Body of pancreas (tissue), 4 donors: ENCODE measurements at regions not wholly inside any gene's neighbourhood (a gene's known extent, or its start where the extent isn't known, plus 50 kb on each side); places are given as distances from the start of the nearest gene placed in this dataset.

ENCODE experiments used
- ATAC-seq: fragments of 150-250 bp; one replicate; pipeline ENCODE4 v1.9.1; 2016
- DNase-seq, 4 donors: peaks; one replicate each; pipeline ENCODE4 v3.0.0-alpha.2; 2019
- H3K27ac ChIP-seq, 4 donors: fragments of 200-600 bp; sonication (generic); 1 replicate in 3 of 4; 2 replicates in 1 of 4; pipeline versions ENCODE4 v1.5.1 to v1.6.1; 2016 to 2019; ENCODE audit warnings: mild to moderate bottlenecking in 1 of 4, mixed read lengths in 1 of 4, moderate library complexity in 1 of 4
- H3K27me3 ChIP-seq, 2 donors: fragments of 200-600 bp; sonication (generic); one replicate each; pipeline ENCODE4 v1.6.0; 2016; ENCODE audit warnings: mild to moderate bottlenecking in 1 of 2
- H3K36me3 ChIP-seq, 2 donors: fragments of 200-600 bp; sonication (generic); replicated peaks in 1 of 2; 2 replicates each; pipeline ENCODE4 v1.5.1; 2016; ENCODE audit warnings: low read depth in 2 of 2; ENCODE audit not compliant: insufficient read depth in 1 of 2
- H3K4me1 ChIP-seq: fragments of 200-600 bp; sonication (generic); one replicate; pipeline ENCODE4 v1.6.0; 2016
- H3K4me3 ChIP-seq, 2 donors: fragments of 200-600 bp; sonication (generic); 1 replicate in 1 of 2; 2 replicates in 1 of 2; pipeline ENCODE4 v1.5.1; 2016 to 2019
- H3K9me3 ChIP-seq, 3 donors: fragments of 200-600 bp; sonication (generic); 1 replicate in 2 of 3; 2 replicates in 1 of 3; pipeline ENCODE4 v1.5.1; 2016
- POLR2A ChIP-seq, 3 donors: fragments of 450-650 bp; IDR thresholded peaks; one replicate each; pipeline ENCODE4 v1.6.1; 2016; ENCODE audit warnings: antibody characterized with exemption in 3 of 3, mild to moderate bottlenecking in 2 of 3
- WGBS, 2 donors: methylation state at CpG; one replicate each; pipeline ENCODE4 v1.1.5; 2017; 5-methylcytosine and 5-hydroxymethylcytosine counted together
- intact Hi-C: fragments of 100-400 bp; cut with DNase I; formaldehyde crosslinking; loops from one replicate; pipeline ENCODE4 v1.15.1; 2023
- TF ChIP-seq, protein P1 (sequence below), 7 experiments: fragments of 450-650 bp in 4 of 7; fragments of 200-600 bp in 3 of 7; sonication (generic) in 3 of 7; IDR thresholded peaks; one replicate each; pipeline ENCODE4 v1.5.1; 2016 to 2019; ENCODE audit warnings: antibody characterized with exemption in 7 of 7

GRCh38 chr5:124134941-124135340 lies 611.5 kb downstream of the ZNF608 start:
- H3K9me3 ChIP-seq: no peaks in the 10 kb centered on the region
- TF ChIP-seq, protein P1, sequence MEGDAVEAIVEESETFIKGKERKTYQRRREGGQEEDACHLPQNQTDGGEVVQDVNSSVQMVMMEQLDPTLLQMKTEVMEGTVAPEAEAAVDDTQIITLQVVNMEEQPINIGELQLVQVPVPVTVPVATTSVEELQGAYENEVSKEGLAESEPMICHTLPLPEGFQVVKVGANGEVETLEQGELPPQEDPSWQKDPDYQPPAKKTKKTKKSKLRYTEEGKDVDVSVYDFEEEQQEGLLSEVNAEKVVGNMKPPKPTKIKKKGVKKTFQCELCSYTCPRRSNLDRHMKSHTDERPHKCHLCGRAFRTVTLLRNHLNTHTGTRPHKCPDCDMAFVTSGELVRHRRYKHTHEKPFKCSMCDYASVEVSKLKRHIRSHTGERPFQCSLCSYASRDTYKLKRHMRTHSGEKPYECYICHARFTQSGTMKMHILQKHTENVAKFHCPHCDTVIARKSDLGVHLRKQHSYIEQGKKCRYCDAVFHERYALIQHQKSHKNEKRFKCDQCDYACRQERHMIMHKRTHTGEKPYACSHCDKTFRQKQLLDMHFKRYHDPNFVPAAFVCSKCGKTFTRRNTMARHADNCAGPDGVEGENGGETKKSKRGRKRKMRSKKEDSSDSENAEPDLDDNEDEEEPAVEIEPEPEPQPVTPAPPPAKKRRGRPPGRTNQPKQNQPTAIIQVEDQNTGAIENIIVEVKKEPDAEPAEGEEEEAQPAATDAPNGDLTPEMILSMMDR (IDR thresholded peaks at IDR 0.05): no peak
- TF ChIP-seq POLR2A (IDR thresholded peaks at IDR 0.05): no peak
- H3K27me3 ChIP-seq: no peaks in the 10 kb centered on the region
- intact Hi-C loops: no loop called here
- H3K36me3 ChIP-seq: no peaks in the 10 kb centered on the region
- H3K4me1 ChIP-seq: no peaks in the 10 kb centered on the region
- WGBS, 2 donors: 10 to 20% methylated on average over 2 of the region's 2 CpGs
- H3K4me3 ChIP-seq: no peak overlapping the region
- ATAC-seq: no peak
- H3K27ac ChIP-seq: no peak overlapping the region
- DNase-seq: no peak

DNA sequence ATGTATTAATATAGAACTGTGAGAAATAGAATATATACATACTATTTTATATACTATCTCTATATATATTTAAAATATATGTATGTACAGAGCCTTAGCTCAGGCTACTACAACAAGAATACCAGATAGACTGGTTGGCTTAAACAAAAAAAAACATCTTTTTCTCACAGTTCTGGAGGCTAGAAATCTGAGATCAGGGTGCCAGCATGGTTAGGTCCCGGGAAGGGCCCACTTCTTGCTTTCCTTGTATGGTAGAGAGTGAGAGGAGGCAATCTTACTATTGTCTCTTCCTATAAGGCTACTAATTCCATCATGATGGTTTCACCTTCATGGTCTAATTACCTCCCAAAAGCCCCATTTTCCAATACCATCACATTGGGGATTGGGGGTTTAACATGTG lies 613.0 kb downstream of the ZNF608 start:
- ATAC-seq (no peak), DNase-seq (no peak)
- TF ChIP-seq, protein P1 (IDR thresholded peaks at IDR 0.05): no peak
- no peak for TF ChIP-seq POLR2A (IDR thresholded peaks at IDR 0.05)
- no peaks in the 10 kb centered on the region for H3K27me3 ChIP-seq
- H3K4me3 ChIP-seq: no peak overlapping the region
- no peak overlapping the region for H3K27ac ChIP-seq
- WGBS, 2 donors: 90 to 96% methylated on average over 1 of the region's 1 CpG
- no peaks in the 10 kb centered on the region for H3K36me3 ChIP-seq
- H3K9me3 ChIP-seq: no peaks in the 10 kb centered on the region
- H3K4me1 ChIP-seq: no peaks in the 10 kb centered on the region
- intact Hi-C loops: no loop called here

DNA sequence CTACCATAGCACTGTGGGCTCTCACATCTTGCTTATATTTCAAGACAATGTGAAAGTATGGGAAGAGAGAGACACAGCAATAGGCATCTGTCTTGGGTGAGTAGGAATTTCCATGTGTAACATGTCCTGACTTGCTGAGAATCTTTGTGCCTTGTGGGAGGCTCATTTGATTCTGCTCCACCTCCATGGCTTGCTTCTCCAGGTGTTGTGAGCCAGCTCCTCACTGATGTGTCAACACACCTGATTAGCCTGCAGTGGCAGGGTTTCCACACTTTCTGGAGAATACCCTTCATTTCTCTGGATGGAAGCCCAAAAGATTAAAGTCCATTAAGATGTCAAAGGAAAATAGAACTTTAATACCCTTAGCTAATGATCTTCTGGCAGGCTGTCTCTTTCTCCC lies 613.6 kb downstream of the ZNF608 start:
- intact Hi-C loops: no loop called here
- Histone ChIP-seq H3K4me3 (no peak overlapping the region), H3K36me3 (no peaks in the 10 kb centered on the region), H3K27ac (no peak overlapping the region), H3K27me3 (no peaks in the 10 kb centered on the region), H3K4me1 (no peaks in the 10 kb centered on the region), H3K9me3 (no peaks in the 10 kb centered on the region)
- DNase-seq (peak; percentile 26 to 69 (median 61)), ATAC-seq (peak; percentile 65)
- TF ChIP-seq, protein P1 (IDR thresholded peaks at IDR 0.05): no peak
- TF ChIP-seq POLR2A (IDR thresholded peaks at IDR 0.05): no peak

DNA sequence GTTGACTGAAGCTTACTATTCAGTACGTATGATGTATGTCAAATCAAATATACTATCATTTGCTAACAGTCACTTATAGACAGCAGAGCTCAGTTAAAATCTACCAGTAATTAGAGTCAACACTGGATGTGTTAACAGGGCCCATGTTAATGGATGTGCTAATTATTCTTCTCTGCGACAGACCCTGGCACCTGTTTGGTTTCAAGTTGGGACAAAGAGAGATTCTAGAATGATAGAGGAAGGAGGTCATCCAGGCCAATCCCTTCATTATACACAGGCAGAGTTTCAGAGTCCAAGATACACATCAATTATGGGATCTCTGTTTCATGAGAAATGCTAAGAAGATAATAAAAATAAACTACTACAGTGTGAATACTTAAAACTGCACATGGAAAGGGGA lies 615.0 kb downstream of the ZNF608 start:
- intact Hi-C loops: no loop called here
- ATAC-seq (no peak), DNase-seq (no peak)
- Histone ChIP-seq H3K36me3 (no peaks in the 10 kb centered on the region), H3K9me3 (no peaks in the 10 kb centered on the region), H3K27ac (no peak overlapping the region), H3K27me3 (no peaks in the 10 kb centered on the region), H3K4me3 (no peak overlapping the region), H3K4me1 (no peaks in the 10 kb centered on the region)
- TF ChIP-seq, protein P1 (IDR thresholded peaks at IDR 0.05): no peak
- TF ChIP-seq POLR2A (IDR thresholded peaks at IDR 0.05): no peak
- 73 to 87% methylated on average over 2 of the region's 2 CpGs for WGBS, 2 donors

DNA sequence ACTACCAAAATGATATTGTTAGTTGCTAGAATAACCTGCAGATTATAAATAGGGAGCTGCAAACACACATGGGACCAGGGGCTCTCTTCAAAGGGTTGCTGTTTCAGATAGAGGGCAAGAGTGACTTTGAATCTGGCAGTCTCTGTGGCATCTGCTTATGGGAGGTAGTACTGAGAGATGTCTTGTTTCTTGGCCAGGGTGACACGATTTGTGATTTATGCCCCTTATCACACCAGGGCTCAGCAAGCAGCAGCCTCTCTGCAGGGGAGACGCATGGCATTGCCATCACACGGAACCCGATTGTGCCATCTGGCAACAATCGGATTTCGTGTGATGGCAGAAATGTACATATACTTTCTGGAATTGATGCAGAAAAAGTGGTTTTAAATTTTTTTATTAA lies 615.6 kb downstream of the ZNF608 start:
- intact Hi-C loops: no loop called here
- DNase-seq: no peak
- H3K27ac ChIP-seq: no peak overlapping the region
- no peak for ATAC-seq
- H3K36me3 ChIP-seq: no peaks in the 10 kb centered on the region
- TF ChIP-seq, protein P1 (IDR thresholded peaks at IDR 0.05): no peak
- no peak for TF ChIP-seq POLR2A (IDR thresholded peaks at IDR 0.05)
- 69 to 83% methylated on average over 6 of the region's 6 CpGs for WGBS, 2 donors
- no peaks in the 10 kb centered on the region for H3K27me3 ChIP-seq
- H3K4me1 ChIP-seq: no peaks in the 10 kb centered on the region
- no peaks in the 10 kb centered on the region for H3K9me3 ChIP-seq
- no peak overlapping the region for H3K4me3 ChIP-seq
